Activated T-cell treated with anti-CD3 and anti-CD28 coated beads, Interleukin-2, amount 50 U/mL, for 4 hours (primary cell): ENCODE measurements at regions not wholly inside any gene's neighbourhood (a gene's known extent, or its start where the extent isn't known, plus 50 kb on each side); places are given as distances from the start of the nearest gene placed in this dataset.
"Not testable (repeated sequence)": the region's sequence is repeated elsewhere in the genome, so short reads cannot be mapped to it uniquely, and the experiment has no call there.

Source experiments
- ATAC-seq, 2 donors: fragments of 200-7000 bp; cut with Tn5 transposase; one replicate each; pipeline ENCODE4 v1.10.0; 2021
- DNase-seq: peaks from one replicate; pipeline ENCODE4 v3.0.0-alpha.2; 2020
- H3K27me3 Mint-ChIP-seq: one replicate; pipeline ENCODE4 v1.8.0; 2021; ENCODE audit warnings: low read depth, mixed read lengths
- H3K36me3 Mint-ChIP-seq: one replicate; pipeline ENCODE4 v1.8.0; 2022; ENCODE audit warnings: mixed read lengths; ENCODE audit not compliant: insufficient read depth
- H3K4me1 Mint-ChIP-seq: one replicate; pipeline ENCODE4 v1.8.0; 2021; ENCODE audit warnings: low read depth, mixed read lengths
- H3K4me3 Mint-ChIP-seq: one replicate; pipeline ENCODE4 v1.8.0; 2021; ENCODE audit warnings: mild to moderate bottlenecking, moderate library complexity, mixed read lengths
- H3K9me3 Mint-ChIP-seq: one replicate; pipeline ENCODE4 v1.8.0; 2021; ENCODE audit warnings: mixed read lengths

- Mint-ChIP-seq H3K27me3 (no peaks in the 10 kb centered on the region), H3K4me3 (no peak overlapping the region), H3K4me1 (no peaks in the 10 kb centered on the region), H3K36me3 (peaks cover 1% of the 10 kb centered on the region), H3K9me3 (peaks cover 24% of the 10 kb centered on the region)
- no peak for DNase-seq
- ATAC-seq, result no peak
Observed at GRCh38 chr2:4782647-4783046, 909.5 kb upstream of the SOX11 start.

- Mint-ChIP-seq H3K4me3 (no peak overlapping the region), H3K4me1 (no peaks in the 10 kb centered on the region), H3K36me3 (peaks cover 1% of the 10 kb centered on the region), H3K27me3 (no peaks in the 10 kb centered on the region), H3K9me3 (peaks cover 13% of the 10 kb centered on the region)
- ATAC-seq (no peak), DNase-seq (no peak)
Observed at GRCh38 chr2:4791488-4791887, 900.7 kb upstream of the SOX11 start.

- H3K4me3 Mint-ChIP-seq, result no peak overlapping the region
- H3K9me3 Mint-ChIP-seq, result peaks cover 13% of the 10 kb centered on the region
- DNase-seq (no peak), ATAC-seq (no peak)
- H3K4me1 Mint-ChIP-seq, result no peaks in the 10 kb centered on the region
- H3K27me3 Mint-ChIP-seq, result no peaks in the 10 kb centered on the region
- H3K36me3 Mint-ChIP-seq, result no peaks in the 10 kb centered on the region
Observed at GRCh38 chr2:4792126-4792525, 900.1 kb upstream of the SOX11 start.

- Mint-ChIP-seq H3K27me3 (no peaks in the 10 kb centered on the region), H3K36me3 (no peaks in the 10 kb centered on the region), H3K4me1 (no peaks in the 10 kb centered on the region), H3K9me3 (peaks cover 7% of the 10 kb centered on the region), H3K4me3 (no peak overlapping the region)
- ATAC-seq, result no peak
- no peak for DNase-seq
Observed at GRCh38 chr2:4803396-4803795, 888.8 kb upstream of the SOX11 start.

GRCh38 chr2:4814137-4814536, 878.0 kb upstream of the SOX11 start:
- not testable (repeated sequence) for ATAC-seq, H3K4me1 Mint-ChIP-seq, H3K36me3 Mint-ChIP-seq, H3K4me3 Mint-ChIP-seq, H3K27me3 Mint-ChIP-seq, DNase-seq
- peaks cover 16% of the 10 kb centered on the region for H3K9me3 Mint-ChIP-seq

GRCh38 chr2:4827836-4828235, 864.3 kb upstream of the SOX11 start:
- Mint-ChIP-seq H3K4me3 (no peak overlapping the region), H3K27me3 (no peaks in the 10 kb centered on the region), H3K4me1 (no peaks in the 10 kb centered on the region), H3K36me3 (no peaks in the 10 kb centered on the region), H3K9me3 (peaks cover 4% of the 10 kb centered on the region)
- DNase-seq (no peak), ATAC-seq (no peak)

GRCh38 chr2:4828682-4829374, 863.4 kb upstream of the SOX11 start:
- DNase-seq (no peak), ATAC-seq (no peak)
- Mint-ChIP-seq H3K36me3 (no peaks in the 10 kb centered on the region), H3K27me3 (no peaks in the 10 kb centered on the region), H3K4me3 (no peak overlapping the region), H3K9me3 (peaks cover 4% of the 10 kb centered on the region), H3K4me1 (no peaks in the 10 kb centered on the region)

- H3K9me3 Mint-ChIP-seq, result peaks cover 4% of the 10 kb centered on the region
- H3K36me3 Mint-ChIP-seq, result no peaks in the 10 kb centered on the region
- no peak for ATAC-seq
- DNase-seq, result no peak
- no peaks in the 10 kb centered on the region for H3K27me3 Mint-ChIP-seq
- no peaks in the 10 kb centered on the region for H3K4me1 Mint-ChIP-seq
- H3K4me3 Mint-ChIP-seq, result no peak overlapping the region
Observed at GRCh38 chr2:4831751-4832150, 860.4 kb upstream of the SOX11 start.

GRCh38 chr2:4832642-4833041, 859.5 kb upstream of the SOX11 start:
- no peak for ATAC-seq
- Mint-ChIP-seq H3K9me3 (peaks cover 4% of the 10 kb centered on the region), H3K36me3 (no peaks in the 10 kb centered on the region), H3K4me3 (no peak overlapping the region), H3K27me3 (no peaks in the 10 kb centered on the region), H3K4me1 (no peaks in the 10 kb centered on the region)
- no peak for DNase-seq

- no peak for ATAC-seq
Observed at GRCh38 chr2:4838626-4839025, 853.6 kb upstream of the SOX11 start.

GRCh38 chr2:4840791-4841190, 851.4 kb upstream of the SOX11 start:
- H3K9me3 Mint-ChIP-seq, result peaks cover 10% of the 10 kb centered on the region
- no peak for ATAC-seq

More at GRCh38 chr2:4838626-4839025, 853.6 kb upstream of the SOX11 start:
- no peaks in the 10 kb centered on the region for H3K27me3 Mint-ChIP-seq
- H3K36me3 Mint-ChIP-seq, result no peaks in the 10 kb centered on the region
- no peak overlapping the region for H3K4me3 Mint-ChIP-seq
- no peak for DNase-seq
- H3K4me1 Mint-ChIP-seq, result no peaks in the 10 kb centered on the region
- H3K9me3 Mint-ChIP-seq, result no peaks in the 10 kb centered on the region

GRCh38 chr2:4844881-4845280, 847.3 kb upstream of the SOX11 start:
- Mint-ChIP-seq H3K9me3 (peaks cover 19% of the 10 kb centered on the region), H3K4me3 (no peak overlapping the region), H3K27me3 (no peaks in the 10 kb centered on the region), H3K36me3 (no peaks in the 10 kb centered on the region), H3K4me1 (no peaks in the 10 kb centered on the region)
- DNase-seq, result no peak
- ATAC-seq, result no peak

More at GRCh38 chr2:4840791-4841190, 851.4 kb upstream of the SOX11 start:
- no peak overlapping the region for H3K4me3 Mint-ChIP-seq
- no peaks in the 10 kb centered on the region for H3K36me3 Mint-ChIP-seq
- DNase-seq, result no peak
- H3K27me3 Mint-ChIP-seq, result no peaks in the 10 kb centered on the region
- H3K4me1 Mint-ChIP-seq, result no peaks in the 10 kb centered on the region

GRCh38 chr2:4862031-4862430, 830.2 kb upstream of the SOX11 start:
- Mint-ChIP-seq H3K4me3 (no peak overlapping the region), H3K4me1 (no peaks in the 10 kb centered on the region), H3K27me3 (no peaks in the 10 kb centered on the region), H3K9me3 (peaks cover 4% of the 10 kb centered on the region), H3K36me3 (no peaks in the 10 kb centered on the region)
- DNase-seq, result no peak
- ATAC-seq, result no peak

- H3K4me3 Mint-ChIP-seq, result no peak overlapping the region
- H3K27me3 Mint-ChIP-seq, result no peaks in the 10 kb centered on the region
- no peaks in the 10 kb centered on the region for H3K36me3 Mint-ChIP-seq
- DNase-seq, result no peak
- no peak for ATAC-seq
- peaks cover 9% of the 10 kb centered on the region for H3K9me3 Mint-ChIP-seq
- no peaks in the 10 kb centered on the region for H3K4me1 Mint-ChIP-seq
Observed at GRCh38 chr2:4866198-4866597, 826.0 kb upstream of the SOX11 start.

- H3K9me3 Mint-ChIP-seq, result peaks cover 5% of the 10 kb centered on the region
- ATAC-seq, result no peak
- no peaks in the 10 kb centered on the region for H3K27me3 Mint-ChIP-seq
- H3K4me3 Mint-ChIP-seq, result no peak overlapping the region
- H3K36me3 Mint-ChIP-seq, result no peaks in the 10 kb centered on the region
- no peak for DNase-seq
- H3K4me1 Mint-ChIP-seq, result no peaks in the 10 kb centered on the region
Observed at GRCh38 chr2:4868466-4868865, 823.7 kb upstream of the SOX11 start.
